ENCODE measurements at regions not wholly inside any gene's neighbourhood (a gene's known extent, or its start where the extent isn't known, plus 50 kb on each side); places are given as distances from the start of the nearest gene placed in this dataset.

DNA sequence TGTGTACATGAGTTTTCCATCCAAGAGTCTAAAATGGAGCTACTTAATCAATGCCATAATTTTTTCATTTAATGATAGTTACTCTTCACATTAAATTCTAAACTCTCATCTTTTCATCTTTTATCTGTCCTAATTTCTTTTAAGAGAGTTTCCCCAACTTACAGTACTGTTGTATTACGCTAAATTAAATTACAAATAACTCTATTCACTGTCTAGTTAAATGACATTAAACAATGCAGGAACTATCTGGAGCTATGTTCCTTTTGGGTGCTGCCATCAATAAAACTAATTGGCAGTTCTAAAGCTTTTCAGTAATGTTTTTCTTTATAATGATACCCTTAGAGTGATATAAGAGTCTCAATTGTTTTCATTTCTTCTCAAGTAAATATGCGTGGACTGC lies 227.6 kb downstream of the ANKRD50 start:
- ChIA-PET POLR2A (no interaction called here), CTCF (no interaction called here)
- no peak for DNase-seq (ENCODE audit: low spot score)
- ATAC-seq: no peak
- H3K4me1 Mint-ChIP-seq: peaks cover 22% of the 10 kb centered on the region
- H3K36me3 Mint-ChIP-seq: peaks cover 10% of the 10 kb centered on the region
- peaks cover 15% of the 10 kb centered on the region for H3K9me3 Mint-ChIP-seq
- TF ChIP-seq CREB1 (CRISPR knock-in tag; IDR thresholded peaks at IDR 0.05) (no peak), ZNF416 (CRISPR knock-in tag; IDR thresholded peaks at IDR 0.05) (no peak), ESRRA (CRISPR knock-in tag; IDR thresholded peaks at IDR 0.05; ENCODE audit: borderline replicate concordance) (no peak), MYBL2 (CRISPR knock-in tag; IDR thresholded peaks at IDR 0.05) (no peak), KAT7 (CRISPR knock-in tag; IDR thresholded peaks at IDR 0.05; ENCODE audit: borderline replicate concordance) (no peak), TCF7 (CRISPR knock-in tag; IDR thresholded peaks at IDR 0.05; ENCODE audit: low read depth) (no peak), ZNF121 (CRISPR knock-in tag; IDR thresholded peaks at IDR 0.05) (no peak), TEAD4 (CRISPR knock-in tag; IDR thresholded peaks at IDR 0.05) (no peak), JUN (CRISPR knock-in tag; IDR thresholded peaks at IDR 0.05) (no peak), NFATC4 (CRISPR knock-in tag; IDR thresholded peaks at IDR 0.05) (no peak), PRRX2 (CRISPR knock-in tag; IDR thresholded peaks at IDR 0.05) (no peak), ZNF232 (CRISPR knock-in tag; IDR thresholded peaks at IDR 0.05) (no peak)
- TF ChIP-seq, protein P1, sequence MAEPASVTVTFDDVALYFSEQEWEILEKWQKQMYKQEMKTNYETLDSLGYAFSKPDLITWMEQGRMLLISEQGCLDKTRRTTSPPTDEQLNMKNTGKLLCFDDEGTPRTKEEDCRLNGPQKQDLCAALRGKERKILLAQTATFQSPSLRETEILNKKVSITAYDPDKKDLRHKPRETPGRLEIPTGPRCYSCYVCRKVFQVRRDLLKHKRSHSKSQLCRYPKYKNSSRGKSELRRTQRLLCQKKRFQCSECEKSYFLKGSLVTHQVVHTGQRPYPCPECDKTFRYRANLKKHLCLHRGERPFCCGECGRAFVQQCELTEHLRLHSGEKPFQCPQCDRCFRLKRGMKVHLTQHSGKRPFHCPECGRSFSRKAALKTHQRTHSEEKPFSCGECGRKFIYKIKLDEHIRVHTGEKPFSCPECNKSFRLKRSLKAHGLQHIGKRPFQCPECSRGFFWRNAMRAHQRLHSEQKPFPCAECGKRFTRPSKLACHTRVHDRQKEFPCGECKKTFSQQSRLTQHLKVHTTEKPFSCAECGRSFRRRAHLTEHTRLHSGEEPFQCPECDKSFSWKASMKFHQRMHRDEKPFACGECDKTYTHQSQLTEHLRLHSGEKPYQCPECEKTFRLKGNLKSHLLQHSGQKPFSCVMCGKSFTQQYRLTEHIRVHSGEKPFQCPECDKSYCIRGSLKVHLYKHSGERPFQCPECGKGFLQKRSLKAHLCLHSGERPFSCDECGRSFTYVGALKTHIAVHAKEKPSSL (CRISPR knock-in tag; conservative IDR thresholded peaks at IDR 0.05): no peak
- TF ChIP-seq, protein P2, sequence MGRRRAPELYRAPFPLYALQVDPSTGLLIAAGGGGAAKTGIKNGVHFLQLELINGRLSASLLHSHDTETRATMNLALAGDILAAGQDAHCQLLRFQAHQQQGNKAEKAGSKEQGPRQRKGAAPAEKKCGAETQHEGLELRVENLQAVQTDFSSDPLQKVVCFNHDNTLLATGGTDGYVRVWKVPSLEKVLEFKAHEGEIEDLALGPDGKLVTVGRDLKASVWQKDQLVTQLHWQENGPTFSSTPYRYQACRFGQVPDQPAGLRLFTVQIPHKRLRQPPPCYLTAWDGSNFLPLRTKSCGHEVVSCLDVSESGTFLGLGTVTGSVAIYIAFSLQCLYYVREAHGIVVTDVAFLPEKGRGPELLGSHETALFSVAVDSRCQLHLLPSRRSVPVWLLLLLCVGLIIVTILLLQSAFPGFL (CRISPR knock-in tag; IDR thresholded peaks at IDR 0.05; ENCODE audit: borderline replicate concordance): no peak
- TF ChIP-seq, protein P3, sequence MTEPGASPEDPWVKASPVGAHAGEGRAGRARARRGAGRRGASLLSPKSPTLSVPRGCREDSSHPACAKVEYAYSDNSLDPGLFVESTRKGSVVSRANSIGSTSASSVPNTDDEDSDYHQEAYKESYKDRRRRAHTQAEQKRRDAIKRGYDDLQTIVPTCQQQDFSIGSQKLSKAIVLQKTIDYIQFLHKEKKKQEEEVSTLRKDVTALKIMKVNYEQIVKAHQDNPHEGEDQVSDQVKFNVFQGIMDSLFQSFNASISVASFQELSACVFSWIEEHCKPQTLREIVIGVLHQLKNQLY (CRISPR knock-in tag; IDR thresholded peaks at IDR 0.05): no peak
- TF ChIP-seq, protein P4, sequence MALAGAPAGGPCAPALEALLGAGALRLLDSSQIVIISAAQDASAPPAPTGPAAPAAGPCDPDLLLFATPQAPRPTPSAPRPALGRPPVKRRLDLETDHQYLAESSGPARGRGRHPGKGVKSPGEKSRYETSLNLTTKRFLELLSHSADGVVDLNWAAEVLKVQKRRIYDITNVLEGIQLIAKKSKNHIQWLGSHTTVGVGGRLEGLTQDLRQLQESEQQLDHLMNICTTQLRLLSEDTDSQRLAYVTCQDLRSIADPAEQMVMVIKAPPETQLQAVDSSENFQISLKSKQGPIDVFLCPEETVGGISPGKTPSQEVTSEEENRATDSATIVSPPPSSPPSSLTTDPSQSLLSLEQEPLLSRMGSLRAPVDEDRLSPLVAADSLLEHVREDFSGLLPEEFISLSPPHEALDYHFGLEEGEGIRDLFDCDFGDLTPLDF (CRISPR knock-in tag; IDR thresholded peaks at IDR 0.05): no peak
- TF ChIP-seq, protein P5, sequence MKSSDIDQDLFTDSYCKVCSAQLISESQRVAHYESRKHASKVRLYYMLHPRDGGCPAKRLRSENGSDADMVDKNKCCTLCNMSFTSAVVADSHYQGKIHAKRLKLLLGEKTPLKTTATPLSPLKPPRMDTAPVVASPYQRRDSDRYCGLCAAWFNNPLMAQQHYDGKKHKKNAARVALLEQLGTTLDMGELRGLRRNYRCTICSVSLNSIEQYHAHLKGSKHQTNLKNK (CRISPR knock-in tag; IDR thresholded peaks at IDR 0.05): no peak
- TF ChIP-seq, protein P6, sequence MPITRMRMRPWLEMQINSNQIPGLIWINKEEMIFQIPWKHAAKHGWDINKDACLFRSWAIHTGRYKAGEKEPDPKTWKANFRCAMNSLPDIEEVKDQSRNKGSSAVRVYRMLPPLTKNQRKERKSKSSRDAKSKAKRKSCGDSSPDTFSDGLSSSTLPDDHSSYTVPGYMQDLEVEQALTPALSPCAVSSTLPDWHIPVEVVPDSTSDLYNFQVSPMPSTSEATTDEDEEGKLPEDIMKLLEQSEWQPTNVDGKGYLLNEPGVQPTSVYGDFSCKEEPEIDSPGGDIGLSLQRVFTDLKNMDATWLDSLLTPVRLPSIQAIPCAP (CRISPR knock-in tag; IDR thresholded peaks at IDR 0.05): no peak
- no peak overlapping the region for H3K4me3 Mint-ChIP-seq
- H3K27ac Mint-ChIP-seq: no peak overlapping the region
- H3K27me3 Mint-ChIP-seq (ENCODE audit: low read depth): no peaks in the 10 kb centered on the region

DNA sequence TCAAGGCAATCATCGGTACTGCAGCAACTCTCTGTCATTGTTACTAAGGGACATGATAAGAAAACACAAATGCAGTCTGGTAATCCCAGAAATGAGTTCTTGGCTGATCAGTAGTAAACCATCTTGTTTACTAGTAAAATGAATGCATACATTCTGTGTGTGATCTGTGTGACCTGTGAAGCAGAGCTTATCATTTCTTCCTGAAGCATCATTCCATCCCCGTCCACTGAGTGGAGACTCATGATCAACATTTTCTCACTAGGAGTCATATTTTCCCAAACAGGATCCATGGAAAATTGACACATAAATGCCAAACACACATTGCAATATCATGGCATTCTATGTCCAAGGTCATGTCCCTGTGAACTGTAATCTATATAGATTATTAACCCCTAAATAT lies 226.1 kb downstream of the ANKRD50 start:
- Mint-ChIP-seq H3K27me3 (ENCODE audit: low read depth) (no peaks in the 10 kb centered on the region), H3K27ac (0 out of 2 replicates have a peak overlapping the region, but pooled peaks have one; percentile 60), H3K4me1 (peaks cover 20% of the 10 kb centered on the region), H3K4me3 (no peak overlapping the region), H3K36me3 (peaks cover 10% of the 10 kb centered on the region), H3K9me3 (peaks cover 22% of the 10 kb centered on the region)
- POLR2A ChIA-PET: no interaction called here
- ATAC-seq: no peak
- CTCF ChIA-PET: no interaction called here
- no peak for DNase-seq (ENCODE audit: low spot score)
- no peak for TF ChIP-seq CREM (CRISPR knock-in tag; IDR thresholded peaks at IDR 0.05)
- no peak for TF ChIP-seq ZNF317 (CRISPR knock-in tag; IDR thresholded peaks at IDR 0.05; ENCODE audit: borderline replicate concordance, low read depth)
- TF ChIP-seq, protein P7, sequence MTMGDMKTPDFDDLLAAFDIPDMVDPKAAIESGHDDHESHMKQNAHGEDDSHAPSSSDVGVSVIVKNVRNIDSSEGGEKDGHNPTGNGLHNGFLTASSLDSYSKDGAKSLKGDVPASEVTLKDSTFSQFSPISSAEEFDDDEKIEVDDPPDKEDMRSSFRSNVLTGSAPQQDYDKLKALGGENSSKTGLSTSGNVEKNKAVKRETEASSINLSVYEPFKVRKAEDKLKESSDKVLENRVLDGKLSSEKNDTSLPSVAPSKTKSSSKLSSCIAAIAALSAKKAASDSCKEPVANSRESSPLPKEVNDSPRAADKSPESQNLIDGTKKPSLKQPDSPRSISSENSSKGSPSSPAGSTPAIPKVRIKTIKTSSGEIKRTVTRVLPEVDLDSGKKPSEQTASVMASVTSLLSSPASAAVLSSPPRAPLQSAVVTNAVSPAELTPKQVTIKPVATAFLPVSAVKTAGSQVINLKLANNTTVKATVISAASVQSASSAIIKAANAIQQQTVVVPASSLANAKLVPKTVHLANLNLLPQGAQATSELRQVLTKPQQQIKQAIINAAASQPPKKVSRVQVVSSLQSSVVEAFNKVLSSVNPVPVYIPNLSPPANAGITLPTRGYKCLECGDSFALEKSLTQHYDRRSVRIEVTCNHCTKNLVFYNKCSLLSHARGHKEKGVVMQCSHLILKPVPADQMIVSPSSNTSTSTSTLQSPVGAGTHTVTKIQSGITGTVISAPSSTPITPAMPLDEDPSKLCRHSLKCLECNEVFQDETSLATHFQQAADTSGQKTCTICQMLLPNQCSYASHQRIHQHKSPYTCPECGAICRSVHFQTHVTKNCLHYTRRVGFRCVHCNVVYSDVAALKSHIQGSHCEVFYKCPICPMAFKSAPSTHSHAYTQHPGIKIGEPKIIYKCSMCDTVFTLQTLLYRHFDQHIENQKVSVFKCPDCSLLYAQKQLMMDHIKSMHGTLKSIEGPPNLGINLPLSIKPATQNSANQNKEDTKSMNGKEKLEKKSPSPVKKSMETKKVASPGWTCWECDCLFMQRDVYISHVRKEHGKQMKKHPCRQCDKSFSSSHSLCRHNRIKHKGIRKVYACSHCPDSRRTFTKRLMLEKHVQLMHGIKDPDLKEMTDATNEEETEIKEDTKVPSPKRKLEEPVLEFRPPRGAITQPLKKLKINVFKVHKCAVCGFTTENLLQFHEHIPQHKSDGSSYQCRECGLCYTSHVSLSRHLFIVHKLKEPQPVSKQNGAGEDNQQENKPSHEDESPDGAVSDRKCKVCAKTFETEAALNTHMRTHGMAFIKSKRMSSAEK (CRISPR knock-in tag; IDR thresholded peaks at IDR 0.05; ENCODE audit: borderline replicate concordance): no peak
- no peak for TF ChIP-seq ZNF423 (CRISPR knock-in tag; IDR thresholded peaks at IDR 0.05)
- no peak for TF ChIP-seq HMGA2 (CRISPR knock-in tag; IDR thresholded peaks at IDR 0.05)
- no peak for TF ChIP-seq GRHL2 (CRISPR knock-in tag; IDR thresholded peaks at IDR 0.05; ENCODE audit: insufficient replicate concordance, severe bottlenecking)
- no peak for TF ChIP-seq TEAD1 (CRISPR knock-in tag; IDR thresholded peaks at IDR 0.05)
- TF ChIP-seq SMAD3 (CRISPR knock-in tag; IDR thresholded peaks at IDR 0.05; ENCODE audit: borderline replicate concordance): no peak
- TF ChIP-seq ZNF416 (CRISPR knock-in tag; IDR thresholded peaks at IDR 0.05): no peak

Measured in WTC11 (cell line).